ENCODE measurements at regions not wholly inside any gene's neighbourhood (a gene's known extent, or its start where the extent isn't known, plus 50 kb on each side); places are given as distances from the start of the nearest gene placed in this dataset.

DNA sequence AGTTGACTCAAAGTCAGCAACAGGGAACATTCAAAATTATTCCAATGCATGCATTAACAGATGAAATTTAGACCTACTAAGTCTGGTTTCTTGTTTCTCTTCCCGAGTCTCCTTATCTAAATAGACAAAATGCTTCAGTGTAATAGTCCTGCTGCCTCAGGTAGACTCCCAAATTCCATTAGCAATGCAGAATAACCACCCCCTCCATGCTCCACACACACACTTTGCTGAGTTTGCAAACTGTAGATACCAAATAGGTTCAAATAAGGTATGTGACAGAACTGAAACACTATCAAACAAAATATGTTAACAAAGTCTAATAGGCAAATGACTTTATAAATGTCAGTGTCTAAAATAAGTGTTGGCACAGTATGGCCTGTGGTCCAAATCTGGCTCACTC is 451.1 kb upstream of the SOX5 start:
- TF ChIP-seq, protein P1, sequence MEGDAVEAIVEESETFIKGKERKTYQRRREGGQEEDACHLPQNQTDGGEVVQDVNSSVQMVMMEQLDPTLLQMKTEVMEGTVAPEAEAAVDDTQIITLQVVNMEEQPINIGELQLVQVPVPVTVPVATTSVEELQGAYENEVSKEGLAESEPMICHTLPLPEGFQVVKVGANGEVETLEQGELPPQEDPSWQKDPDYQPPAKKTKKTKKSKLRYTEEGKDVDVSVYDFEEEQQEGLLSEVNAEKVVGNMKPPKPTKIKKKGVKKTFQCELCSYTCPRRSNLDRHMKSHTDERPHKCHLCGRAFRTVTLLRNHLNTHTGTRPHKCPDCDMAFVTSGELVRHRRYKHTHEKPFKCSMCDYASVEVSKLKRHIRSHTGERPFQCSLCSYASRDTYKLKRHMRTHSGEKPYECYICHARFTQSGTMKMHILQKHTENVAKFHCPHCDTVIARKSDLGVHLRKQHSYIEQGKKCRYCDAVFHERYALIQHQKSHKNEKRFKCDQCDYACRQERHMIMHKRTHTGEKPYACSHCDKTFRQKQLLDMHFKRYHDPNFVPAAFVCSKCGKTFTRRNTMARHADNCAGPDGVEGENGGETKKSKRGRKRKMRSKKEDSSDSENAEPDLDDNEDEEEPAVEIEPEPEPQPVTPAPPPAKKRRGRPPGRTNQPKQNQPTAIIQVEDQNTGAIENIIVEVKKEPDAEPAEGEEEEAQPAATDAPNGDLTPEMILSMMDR (IDR thresholded peaks at IDR 0.05), result no peak
- TF ChIP-seq POLR2AphosphoS5 (IDR thresholded peaks at IDR 0.05) (no peak), POLR2A (IDR thresholded peaks at IDR 0.05) (no peak)

All from upper lobe of left lung (tissue), 4 donors.